Trophoblast cell (in vitro differentiated cells and primary cell): ENCODE measurements at regions not wholly inside any gene's neighbourhood (a gene's known extent, or its start where the extent isn't known, plus 50 kb on each side); places are given as distances from the start of the nearest gene placed in this dataset.
"Not testable (repeated sequence)": the region's sequence is repeated elsewhere in the genome, so short reads cannot be mapped to it uniquely, and the experiment has no call there.

Source experiments
- DNase-seq, 2 donors: peaks; one replicate each; pipeline ENCODE4 v3.0.0-alpha.2; 2016
- H2AFZ ChIP-seq: 2 replicates; pipeline ENCODE4 v1.6.1; 2013; ENCODE audit warnings: low read length, moderate library complexity, mild to moderate bottlenecking; ENCODE audit not compliant: insufficient read depth, poor library complexity
- H2AK5ac ChIP-seq: 2 replicates; pipeline ENCODE4 v1.6.1; 2013; ENCODE audit warnings: mild to moderate bottlenecking, low read length
- H2BK120ac ChIP-seq: 2 replicates; pipeline ENCODE4 v1.6.1; 2013; ENCODE audit warnings: low read length, mild to moderate bottlenecking, moderate library complexity; ENCODE audit not compliant: insufficient read depth, poor library complexity
- H2BK12ac ChIP-seq: 2 replicates; pipeline ENCODE4 v1.6.1; 2013; ENCODE audit warnings: mild to moderate bottlenecking, low read length, moderate library complexity
- H2BK5ac ChIP-seq: 2 replicates; pipeline ENCODE4 v1.6.1; 2013; ENCODE audit warnings: low read length, low read depth, moderate library complexity, mild to moderate bottlenecking; ENCODE audit not compliant: poor library complexity
- H3K14ac ChIP-seq: 2 replicates; pipeline ENCODE4 v1.6.1; 2013; ENCODE audit warnings: mild to moderate bottlenecking, low read length
- H3K18ac ChIP-seq: 2 replicates; pipeline ENCODE4 v1.6.1; 2013; ENCODE audit warnings: mild to moderate bottlenecking, low read length
- H3K23ac ChIP-seq: 2 replicates; pipeline ENCODE4 v1.6.1; 2013; ENCODE audit warnings: low read length
- H3K27ac ChIP-seq: 2 replicates; pipeline ENCODE4 v1.5.1; 2013; ENCODE audit warnings: low read depth, mild to moderate bottlenecking, inconsistent platforms, low read length, moderate library complexity
- H3K27me3 ChIP-seq: 2 replicates; pipeline ENCODE4 v1.6.1; 2013; ENCODE audit warnings: inconsistent platforms, mild to moderate bottlenecking, low read length, moderate library complexity; ENCODE audit not compliant: insufficient read depth
- H3K36me3 ChIP-seq, 2 experiments: 1 replicate in 1 of 2; 2 replicates in 1 of 2; pipeline ENCODE4 v1.6.1; 2013; ENCODE audit warnings: low read length in 2 of 2, mild to moderate bottlenecking in 2 of 2, moderate library complexity in 1 of 2; ENCODE audit not compliant: insufficient read depth in 2 of 2, control insufficient read depth in 1 of 2
- H3K4ac ChIP-seq: 2 replicates; pipeline ENCODE4 v1.6.1; 2013; ENCODE audit warnings: low read depth, mild to moderate bottlenecking, low read length, moderate library complexity
- H3K4me1 ChIP-seq, 2 experiments: 1 replicate in 1 of 2; 2 replicates in 1 of 2; pipeline ENCODE4 v1.6.1; 2013; ENCODE audit warnings: low read length in 2 of 2, mild to moderate bottlenecking in 2 of 2, moderate library complexity in 1 of 2; ENCODE audit not compliant: insufficient read depth in 2 of 2, control insufficient read depth in 1 of 2
- H3K4me2 ChIP-seq: 2 replicates; pipeline ENCODE4 v1.6.1; 2013; ENCODE audit warnings: inconsistent platforms, mild to moderate bottlenecking, low read length, moderate library complexity
- H3K4me3 ChIP-seq: 2 replicates; pipeline ENCODE4 v1.5.1; 2013; ENCODE audit warnings: mild to moderate bottlenecking, low read depth, low read length, inconsistent platforms
- H3K79me1 ChIP-seq: one replicate; pipeline ENCODE4 v1.6.1; 2013; ENCODE audit warnings: low read length
- H3K79me2 ChIP-seq: 2 replicates; pipeline ENCODE4 v1.6.1; 2013; ENCODE audit warnings: low read length, mild to moderate bottlenecking; ENCODE audit not compliant: control insufficient read depth, insufficient read depth, poor library complexity
- H3K9ac ChIP-seq: 2 replicates; pipeline ENCODE4 v1.6.1; 2013; ENCODE audit warnings: mild to moderate bottlenecking, low read length
- H3K9me3 ChIP-seq: 2 replicates; pipeline ENCODE4 v1.6.1; 2013; ENCODE audit warnings: low read depth, mild to moderate bottlenecking, control low read depth, inconsistent platforms, low read length; ENCODE audit not compliant: insufficient read depth
- H4K12ac ChIP-seq: 2 replicates; pipeline ENCODE4 v1.6.1; 2013; ENCODE audit warnings: low read depth, mild to moderate bottlenecking, low read length, moderate library complexity
- H4K8ac ChIP-seq: 2 replicates; pipeline ENCODE4 v1.6.1; 2013; ENCODE audit warnings: low read depth, mild to moderate bottlenecking, low read length, moderate library complexity
- H4K91ac ChIP-seq: one replicate; pipeline ENCODE4 v1.6.1; 2013; ENCODE audit warnings: low read depth, mild to moderate bottlenecking, low read length, moderate library complexity
- WGBS: extraction: QIAGEN DNeasy Blood & Tissue Kit; methylation state at CpG from one replicate; pipeline ENCODE4 v1.1.7; 2013; ENCODE audit warnings: missing lambda C conversion rate; ENCODE audit not compliant: insufficient read length, insufficient coverage; ENCODE audit errors: extremely low coverage; 5-methylcytosine and 5-hydroxymethylcytosine counted together

GRCh38 chr11:19418221-19418620, 177.5 kb upstream of the E2F8 start:
- Histone ChIP-seq H4K8ac (no peak overlapping the region), H3K9me3 (no peaks in the 10 kb centered on the region), H3K36me3 (no peaks in the 10 kb centered on the region), H3K27ac (no peak overlapping the region), H3K4me1 (peaks cover 0 to 5% of the 10 kb centered on the region in 2 experiments), H3K79me2 (no peaks in the 10 kb centered on the region), H3K4ac (no peak overlapping the region), H3K18ac (no peak overlapping the region), H2BK120ac (no peak overlapping the region), H3K79me1 (no peaks in the 10 kb centered on the region), H4K91ac (no peak overlapping the region), H2BK12ac (no peak overlapping the region), H3K23ac (no peak overlapping the region), H3K27me3 (no peaks in the 10 kb centered on the region), H3K4me3 (no peak overlapping the region), H4K12ac (no peak overlapping the region), H3K4me2 (no peak overlapping the region), H2AFZ (no peak overlapping the region), H3K9ac (no peak overlapping the region), H2BK5ac (no peak overlapping the region), H2AK5ac (no peak overlapping the region), H3K14ac (no peak overlapping the region)
- peak; percentile 72 to 87 for DNase-seq
- WGBS: no CpG with 5 or more reads among the region's 2 CpGs

GRCh38 chr11:19412070-19412469, 171.3 kb upstream of the E2F8 start:
- not testable (repeated sequence) for DNase-seq
- WGBS: no CpG with 5 or more reads among the region's 3 CpGs

GRCh38 chr11:19410032-19410431, 169.3 kb upstream of the E2F8 start:
- H4K8ac ChIP-seq: no peak overlapping the region
- no CpG with 5 or more reads among the region's 3 CpGs for WGBS

More at GRCh38 chr11:19412070-19412469, 171.3 kb upstream of the E2F8 start:
- H4K12ac ChIP-seq, H2AFZ ChIP-seq, H3K79me1 ChIP-seq, H3K4ac ChIP-seq, H2BK120ac ChIP-seq, H3K9ac ChIP-seq, H3K18ac ChIP-seq, H3K36me3 ChIP-seq, H3K4me3 ChIP-seq, H2BK5ac ChIP-seq, H3K23ac ChIP-seq, H4K91ac ChIP-seq, H3K4me2 ChIP-seq, H3K27me3 ChIP-seq, H3K79me2 ChIP-seq, H3K9me3 ChIP-seq, H2BK12ac ChIP-seq, H4K8ac ChIP-seq, H3K14ac ChIP-seq, H2AK5ac ChIP-seq, H3K27ac ChIP-seq, H3K4me1 ChIP-seq: not testable (repeated sequence)

GRCh38 chr11:19409307-19409706, 168.6 kb upstream of the E2F8 start:
- H2BK120ac ChIP-seq: no peak overlapping the region
- no peak overlapping the region for H2BK12ac ChIP-seq
- H3K9ac ChIP-seq: no peak overlapping the region
- no peak overlapping the region for H2BK5ac ChIP-seq
- H3K27ac ChIP-seq: no peak overlapping the region
- no peak overlapping the region for H3K14ac ChIP-seq
- no peaks in the 10 kb centered on the region for H3K27me3 ChIP-seq
- no peaks in the 10 kb centered on the region for H3K79me1 ChIP-seq
- no CpG with 5 or more reads among the region's 3 CpGs for WGBS
- H3K36me3 ChIP-seq: no peaks in the 10 kb centered on the region
- no peak overlapping the region for H3K4me2 ChIP-seq
- no peak overlapping the region for H4K12ac ChIP-seq
- H3K18ac ChIP-seq: no peak overlapping the region
- no peaks in the 10 kb centered on the region for H3K9me3 ChIP-seq
- H3K4ac ChIP-seq: no peak overlapping the region
- no peak for DNase-seq
- H3K79me2 ChIP-seq: no peaks in the 10 kb centered on the region
- H4K91ac ChIP-seq: no peak overlapping the region
- H3K4me3 ChIP-seq: no peak overlapping the region
- no peak overlapping the region for H3K23ac ChIP-seq
- H4K8ac ChIP-seq: no peak overlapping the region
- no peak overlapping the region for H2AFZ ChIP-seq
- H2AK5ac ChIP-seq: no peak overlapping the region
- H3K4me1 ChIP-seq: no peaks in the 10 kb centered on the region

More at GRCh38 chr11:19410032-19410431, 169.3 kb upstream of the E2F8 start:
- H2AFZ ChIP-seq: no peak overlapping the region
- no peak overlapping the region for H3K23ac ChIP-seq
- H3K4me3 ChIP-seq: no peak overlapping the region
- no peak overlapping the region for H2BK5ac ChIP-seq
- H3K18ac ChIP-seq: no peak overlapping the region
- no peak overlapping the region for H2AK5ac ChIP-seq
- no peaks in the 10 kb centered on the region for H3K79me2 ChIP-seq
- H3K36me3 ChIP-seq: no peaks in the 10 kb centered on the region
- H3K27ac ChIP-seq: no peak overlapping the region
- no peak overlapping the region for H3K9ac ChIP-seq
- no peak overlapping the region for H3K4ac ChIP-seq
- no peak overlapping the region for H2BK12ac ChIP-seq
- no peaks in the 10 kb centered on the region for H3K4me1 ChIP-seq
- no peak overlapping the region for H3K14ac ChIP-seq
- H4K91ac ChIP-seq: no peak overlapping the region
- H2BK120ac ChIP-seq: no peak overlapping the region
- no peak overlapping the region for H4K12ac ChIP-seq
- H3K79me1 ChIP-seq: no peaks in the 10 kb centered on the region
- no peaks in the 10 kb centered on the region for H3K9me3 ChIP-seq
- no peaks in the 10 kb centered on the region for H3K27me3 ChIP-seq
- no peak for DNase-seq
- H3K4me2 ChIP-seq: no peak overlapping the region
